ENCODE measurements at regions not wholly inside any gene's neighbourhood (a gene's known extent, or its start where the extent isn't known, plus 50 kb on each side); places are given as distances from the start of the nearest gene placed in this dataset.

- DNase-seq = no peak
Measured at GRCh38 chr9:107064378-107064777, 201.4 kb downstream of the ZNF462 start.

DNA sequence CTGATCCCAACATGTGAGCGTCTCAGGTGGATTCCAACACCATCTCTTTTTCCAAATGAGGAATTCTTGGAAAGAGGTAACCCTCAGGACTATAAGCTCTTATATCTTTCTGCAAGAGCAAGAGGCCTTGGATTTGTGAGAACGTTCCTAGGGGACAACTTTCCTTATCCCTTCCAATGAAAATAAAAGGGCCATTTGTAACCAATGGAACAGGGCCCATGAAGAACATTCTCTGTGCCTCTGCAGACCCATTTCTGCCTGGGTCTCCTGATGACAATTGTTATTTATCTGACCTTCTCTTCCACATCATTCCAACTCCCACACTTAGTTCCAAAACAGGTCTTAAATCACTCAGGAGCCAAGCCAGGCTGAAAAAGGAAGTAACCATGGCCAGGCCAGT, 202.6 kb downstream of the ZNF462 start:
- no peak for DNase-seq

DNA sequence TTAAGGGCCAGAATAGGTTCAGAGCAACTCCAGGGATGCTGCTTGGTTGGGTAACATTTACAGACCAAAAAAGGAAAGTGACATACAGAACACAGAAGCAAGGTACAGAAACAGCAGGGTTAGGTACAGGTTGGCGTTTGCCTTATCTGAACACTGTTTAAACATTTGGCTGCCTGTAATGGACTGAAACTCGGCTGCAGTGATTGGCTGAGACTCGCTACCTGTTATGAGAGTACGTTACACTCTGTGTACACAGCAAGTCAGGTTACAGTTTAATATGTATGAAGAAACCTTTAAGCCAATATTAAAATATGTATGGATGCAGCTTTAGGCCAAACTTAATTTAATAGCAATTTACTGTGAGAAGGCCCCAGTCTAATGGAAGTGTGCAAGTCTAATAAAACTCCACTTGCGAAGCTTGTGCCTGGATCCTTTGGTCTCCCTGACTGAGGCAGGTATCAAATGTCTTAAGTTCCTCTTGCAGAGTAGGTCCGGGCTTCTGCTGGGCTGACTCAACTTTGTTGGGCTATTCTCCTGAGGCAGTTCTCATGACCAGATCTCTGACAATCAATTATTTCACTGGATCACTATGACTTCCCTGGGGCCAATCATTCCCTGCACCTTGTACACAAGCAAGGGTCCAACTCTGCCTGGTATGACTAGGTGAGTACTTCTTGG, 204.9 kb downstream of the ZNF462 start:
- no peak for DNase-seq

GRCh38 chr9:107068581-107068980, 205.6 kb downstream of the ZNF462 start:
- DNase-seq = no peak

GRCh38 chr9:107070586-107070985, 207.6 kb downstream of the ZNF462 start:
- no peak for DNase-seq

DNA sequence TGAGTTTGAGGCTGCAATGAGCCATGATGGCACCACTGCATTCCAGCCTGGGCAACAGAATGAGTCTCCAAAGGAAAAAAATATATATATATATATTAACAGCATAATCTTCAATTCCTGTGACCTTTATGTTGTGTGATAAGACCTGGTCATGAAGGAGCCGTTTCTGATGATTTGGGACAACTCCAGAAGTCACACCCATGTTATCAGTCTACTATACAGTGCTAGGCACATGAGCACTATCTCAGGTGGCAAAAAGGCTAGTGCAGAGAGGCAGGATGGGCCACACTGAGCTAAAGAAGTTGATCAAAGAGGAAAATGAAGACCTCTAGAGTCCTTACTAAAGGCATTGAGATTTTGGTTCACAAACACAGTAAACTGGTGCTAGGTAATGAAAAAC, 205.0 kb upstream of the RAD23B start:
- DNase-seq = no peak

DNA sequence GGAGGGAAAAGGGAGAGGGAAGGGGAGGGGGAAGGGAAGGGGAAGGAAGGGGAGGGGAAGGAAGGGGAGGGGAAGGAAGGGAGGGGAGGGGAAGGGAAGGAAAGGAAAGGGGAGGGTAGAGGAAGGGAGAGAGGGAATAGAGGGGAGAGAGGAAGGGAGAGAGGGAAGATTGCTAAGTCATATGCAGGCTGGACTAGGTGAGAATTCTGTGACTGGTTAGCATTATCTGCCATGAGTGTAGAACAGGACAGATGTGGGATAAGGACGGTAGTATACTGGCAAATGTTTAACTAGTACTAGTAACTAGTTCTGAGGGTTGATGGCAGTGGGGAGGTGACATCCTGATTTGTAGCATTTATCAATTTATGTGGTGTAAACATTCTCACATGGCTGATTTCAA, 203.5 kb upstream of the RAD23B start:
- no peak for DNase-seq

DNA sequence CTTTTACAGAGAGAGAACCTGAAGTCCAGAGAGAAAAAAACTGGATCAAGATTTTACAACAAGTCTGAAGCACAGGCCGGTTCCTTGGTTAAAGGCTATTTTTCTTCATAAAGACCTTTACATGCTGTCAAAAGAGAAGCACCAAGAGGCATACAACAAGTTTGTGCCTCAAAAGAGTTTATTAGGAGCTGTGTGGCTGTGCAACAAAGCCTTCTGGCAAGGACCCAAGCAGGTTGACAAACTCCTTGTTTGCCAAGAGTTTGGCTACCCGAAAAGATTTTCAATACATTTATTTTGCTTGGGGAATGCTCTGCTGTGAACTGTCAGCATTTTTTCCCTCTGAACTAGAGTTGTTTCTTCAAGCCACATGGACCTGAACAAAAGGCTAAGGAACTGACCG, 202.9 kb upstream of the RAD23B start:
- no peak for DNase-seq

DNA sequence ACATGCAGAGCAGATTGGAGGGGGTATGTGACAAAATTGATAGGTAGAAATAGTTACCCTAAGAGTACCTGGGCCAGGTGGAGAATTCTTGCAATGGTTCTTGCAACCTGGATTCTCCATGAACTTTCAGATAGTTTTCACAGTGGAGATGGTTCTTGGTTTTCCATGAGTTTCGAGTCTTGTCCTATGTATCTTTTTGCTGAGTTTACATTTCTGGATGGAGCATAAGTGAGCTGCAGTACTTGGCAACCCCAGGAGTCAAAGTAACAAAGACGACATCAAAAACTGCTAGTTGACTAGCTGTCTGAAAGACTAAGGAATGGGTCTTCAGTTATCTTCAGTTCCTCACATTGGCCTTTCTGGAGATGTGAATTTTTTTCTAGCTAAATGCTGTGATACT, 196.6 kb upstream of the RAD23B start:
- DNase-seq = no peak

- no peak for DNase-seq
Measured at GRCh38 chr9:107087222-107087621, 195.9 kb upstream of the RAD23B start.

DNA sequence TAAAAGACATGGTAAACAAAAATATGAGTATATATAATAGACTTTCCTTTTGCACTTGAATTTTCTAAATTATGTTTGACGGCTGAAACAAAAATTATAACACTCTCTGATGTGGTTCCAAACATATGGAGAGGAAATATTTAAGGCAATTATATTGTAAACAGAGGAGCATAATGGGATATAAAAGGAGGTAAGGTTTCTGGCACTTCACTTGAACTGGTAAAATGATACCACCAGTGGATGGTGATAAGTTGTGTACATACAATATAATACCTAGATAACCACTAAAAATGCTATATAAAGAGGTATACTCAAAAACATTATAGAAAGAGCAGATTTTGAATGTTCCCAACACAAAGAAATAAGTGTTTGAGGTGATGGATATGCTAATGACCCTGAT, 192.9 kb upstream of the RAD23B start:
- no peak for DNase-seq

DNA sequence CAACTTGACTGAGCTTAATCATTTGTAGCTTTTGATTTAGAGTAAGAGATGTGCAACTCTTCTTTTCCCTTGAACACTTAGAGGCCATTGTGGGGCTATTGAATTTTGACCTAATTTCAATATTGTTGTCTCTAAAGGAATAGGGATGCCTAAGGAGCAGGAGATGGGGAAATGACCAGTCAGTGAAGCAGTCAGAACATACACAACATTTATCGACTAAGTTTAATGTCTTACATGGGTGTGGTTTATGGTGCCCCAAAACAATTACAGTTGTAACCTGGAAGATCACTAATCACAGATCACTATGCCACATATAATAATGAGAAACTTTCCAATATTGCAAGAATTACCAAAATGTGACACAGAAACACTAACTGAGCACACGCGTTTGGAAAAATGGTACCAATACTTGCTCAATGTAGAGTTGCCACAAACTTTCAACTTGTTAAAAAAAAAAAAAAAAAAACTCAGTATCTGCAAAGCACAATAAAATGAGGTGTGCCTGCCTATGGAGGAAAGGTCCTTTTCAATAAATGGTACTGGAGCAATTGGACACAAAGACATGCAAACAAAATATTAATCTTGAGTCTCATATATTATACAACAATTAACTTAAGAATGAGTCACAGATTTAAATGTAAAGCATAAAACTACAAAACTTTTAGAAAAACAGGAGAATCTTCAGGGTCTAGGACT, 189.6 kb upstream of the RAD23B start:
- no peak for DNase-seq

DNA sequence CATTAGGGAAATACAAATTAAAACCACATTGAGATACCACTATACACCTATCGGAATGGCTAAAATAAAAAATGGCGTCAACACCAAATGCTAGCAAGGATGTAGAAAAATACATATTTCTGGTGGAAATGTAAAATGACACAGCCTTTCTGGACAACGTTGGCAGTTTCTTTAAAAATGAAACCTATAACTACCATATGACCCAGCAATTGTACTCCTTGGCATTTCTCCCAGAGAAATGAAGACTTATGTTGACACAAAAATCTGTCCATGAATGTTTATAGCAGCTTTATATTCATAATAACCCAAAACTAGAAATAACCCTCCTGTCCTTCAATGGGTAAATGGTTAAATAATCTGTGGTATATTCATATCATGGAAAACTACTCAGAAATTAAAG, 188.7 kb upstream of the RAD23B start:
- no peak for DNase-seq

- DNase-seq = no peak
Measured at GRCh38 chr9:107100591-107100990, 182.5 kb upstream of the RAD23B start.

- DNase-seq = no peak
Measured at GRCh38 chr9:107102011-107102410, 181.1 kb upstream of the RAD23B start.

DNA sequence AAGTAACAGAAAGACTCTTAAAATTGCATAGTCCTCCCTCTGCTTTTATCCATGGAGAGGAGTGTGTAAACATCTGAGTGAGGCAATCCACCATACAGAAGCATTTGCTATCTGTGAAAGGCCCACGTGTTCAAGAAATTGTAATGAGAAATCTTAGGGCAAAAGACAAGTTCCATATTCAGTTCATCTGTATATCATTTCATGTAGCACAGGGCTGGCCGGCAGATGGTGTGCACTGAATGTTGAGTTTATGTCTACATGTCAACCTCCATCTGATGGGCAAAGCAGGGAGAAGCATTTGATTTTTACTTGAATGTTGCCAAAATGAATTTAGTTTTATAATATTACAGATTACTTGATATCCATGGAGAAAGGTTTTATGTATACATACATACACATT, 179.5 kb upstream of the RAD23B start:
- DNase-seq = no peak

DNA sequence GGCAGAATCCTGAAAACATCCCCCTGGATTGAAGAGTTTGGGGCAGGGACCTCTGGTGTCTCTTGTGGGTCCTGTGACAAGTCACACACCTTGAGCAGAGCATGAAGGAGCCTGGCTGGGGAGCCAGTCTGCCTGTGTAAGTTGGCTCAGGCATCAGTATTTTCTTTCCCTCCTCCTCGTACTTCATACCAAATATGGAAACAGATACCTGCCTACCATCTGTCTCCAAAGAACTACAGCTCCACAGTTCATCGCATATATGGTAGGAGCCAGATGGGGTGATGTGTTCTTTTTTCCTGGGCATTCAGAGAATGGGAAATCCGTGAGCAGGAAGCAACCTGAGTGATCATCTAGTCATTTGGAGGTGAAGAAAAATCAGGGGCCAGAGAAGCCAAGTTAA, 177.3 kb upstream of the RAD23B start:
- DNase-seq = no peak

GRCh38 chr9:107106416-107106815, 176.7 kb upstream of the RAD23B start:
- no peak for DNase-seq

- no peak for DNase-seq
Measured at GRCh38 chr9:107108342-107109130, 174.5 kb upstream of the RAD23B start.

GRCh38 chr9:107109324-107109723, 173.8 kb upstream of the RAD23B start:
- no peak for DNase-seq

DNA sequence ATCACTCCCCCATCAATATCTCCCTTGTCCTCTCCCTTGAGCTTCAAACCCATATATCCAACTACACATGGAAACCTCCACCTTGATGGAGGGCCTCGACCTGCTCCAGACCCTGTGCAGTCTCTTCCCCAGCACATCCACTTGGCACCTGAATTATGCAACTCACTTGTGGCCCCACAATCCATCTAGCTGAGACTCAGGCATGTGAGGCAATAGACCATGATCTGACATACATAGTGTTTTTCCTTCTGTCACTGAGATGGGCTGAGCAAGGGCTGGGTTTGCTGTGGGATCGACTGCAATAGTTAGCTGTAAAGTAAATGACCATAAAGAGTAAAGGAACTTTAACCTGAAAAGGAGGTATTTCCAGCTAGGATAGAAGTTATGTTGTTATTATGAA, 172.9 kb upstream of the RAD23B start:
- no peak for DNase-seq

DNA sequence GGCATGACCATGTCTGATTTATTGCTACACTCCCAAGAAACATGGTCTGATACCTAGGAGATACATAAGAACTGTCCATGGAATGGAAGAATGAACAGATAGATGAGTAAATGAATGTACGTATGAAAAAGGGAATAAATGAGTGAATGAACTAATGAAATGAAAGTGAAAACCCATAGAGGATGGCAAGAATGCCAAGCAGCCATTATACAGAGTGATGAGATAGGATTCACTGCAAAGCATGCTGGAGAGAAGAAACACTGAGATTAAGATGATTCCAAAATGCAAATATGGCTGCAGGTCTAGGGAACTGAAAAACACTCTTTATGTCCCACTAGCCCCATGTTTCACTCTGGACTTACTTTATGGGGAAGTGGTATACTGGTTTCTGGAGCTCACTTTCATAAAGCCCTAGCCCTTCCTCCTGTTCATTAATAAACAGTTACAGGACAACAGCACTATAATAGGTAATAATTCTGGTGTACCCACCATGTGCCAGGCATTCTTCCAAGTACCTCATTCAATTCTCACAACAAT, 170.3 kb upstream of the RAD23B start:
- DNase-seq = no peak

GRCh38 chr9:107118863-107119624, 164.0 kb upstream of the RAD23B start:
- DNase-seq = no peak
